ENCODE measurements at regions not wholly inside any gene's neighbourhood (a gene's known extent, or its start where the extent isn't known, plus 50 kb on each side); places are given as distances from the start of the nearest gene placed in this dataset.

DNA sequence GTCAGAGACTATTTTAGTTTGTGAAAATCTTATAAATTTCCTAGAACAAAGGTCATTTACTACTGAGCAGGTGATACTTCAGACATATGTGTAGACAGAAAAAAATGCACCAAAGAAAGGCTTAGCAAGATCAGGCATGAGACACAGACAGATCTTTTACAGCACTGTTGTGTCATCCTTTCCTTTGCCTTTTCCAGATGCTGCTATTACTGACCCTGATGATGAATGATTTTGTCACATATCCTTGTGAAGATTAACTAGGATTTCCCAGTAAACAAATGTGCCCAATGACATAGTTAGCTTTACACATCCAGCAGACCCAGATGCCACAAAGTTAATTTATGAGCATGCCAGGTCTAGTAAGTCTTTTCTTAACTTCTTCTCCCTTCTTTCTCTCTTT is 68.2 kb downstream of the DMRTA1 start:
- H3K27me3 ChIP-seq (ENCODE audit: control insufficient read depth, extremely low read depth, insufficient read depth, low read length), result no peaks in the 10 kb centered on the region
- no peaks in the 10 kb centered on the region for H3K36me3 ChIP-seq (ENCODE audit: control insufficient read depth in 2 of 2, extremely low read depth in 1 of 2, insufficient read depth in 2 of 2, low read length in 2 of 2)
- TF ChIP-seq, protein P1, sequence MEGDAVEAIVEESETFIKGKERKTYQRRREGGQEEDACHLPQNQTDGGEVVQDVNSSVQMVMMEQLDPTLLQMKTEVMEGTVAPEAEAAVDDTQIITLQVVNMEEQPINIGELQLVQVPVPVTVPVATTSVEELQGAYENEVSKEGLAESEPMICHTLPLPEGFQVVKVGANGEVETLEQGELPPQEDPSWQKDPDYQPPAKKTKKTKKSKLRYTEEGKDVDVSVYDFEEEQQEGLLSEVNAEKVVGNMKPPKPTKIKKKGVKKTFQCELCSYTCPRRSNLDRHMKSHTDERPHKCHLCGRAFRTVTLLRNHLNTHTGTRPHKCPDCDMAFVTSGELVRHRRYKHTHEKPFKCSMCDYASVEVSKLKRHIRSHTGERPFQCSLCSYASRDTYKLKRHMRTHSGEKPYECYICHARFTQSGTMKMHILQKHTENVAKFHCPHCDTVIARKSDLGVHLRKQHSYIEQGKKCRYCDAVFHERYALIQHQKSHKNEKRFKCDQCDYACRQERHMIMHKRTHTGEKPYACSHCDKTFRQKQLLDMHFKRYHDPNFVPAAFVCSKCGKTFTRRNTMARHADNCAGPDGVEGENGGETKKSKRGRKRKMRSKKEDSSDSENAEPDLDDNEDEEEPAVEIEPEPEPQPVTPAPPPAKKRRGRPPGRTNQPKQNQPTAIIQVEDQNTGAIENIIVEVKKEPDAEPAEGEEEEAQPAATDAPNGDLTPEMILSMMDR (optimal IDR thresholded peaks at IDR 0.05 in 1 of 3, IDR thresholded peaks at IDR 0.05 in 1 of 3, conservative IDR thresholded peaks at IDR 0.05 in 1 of 3; ENCODE audit: extremely low read depth in 1 of 3, insufficient read depth in 2 of 3, low read length in 3 of 3), result no peak
- TF ChIP-seq EZH2 (IDR thresholded peaks at IDR 0.05; ENCODE audit: low read length), result no peak
- H3K27ac ChIP-seq (ENCODE audit: control insufficient read depth, insufficient read depth, low read length), result no peak overlapping the region
- H4K20me1 ChIP-seq (ENCODE audit: control insufficient read depth, extremely low read depth, insufficient read depth, low read length), result no peaks in the 10 kb centered on the region
- H3K4me1 ChIP-seq (ENCODE audit: control insufficient read depth, extremely low read depth, insufficient read depth, low read length), result no peaks in the 10 kb centered on the region
- no peaks in the 10 kb centered on the region for H3K9me1 ChIP-seq (ENCODE audit: control insufficient read depth, extremely low read depth, insufficient read depth, low read length)
- no peak overlapping the region for H3K4me2 ChIP-seq (ENCODE audit: control insufficient read depth, extremely low read depth, insufficient read depth, low read depth, low read length)
- no peaks in the 10 kb centered on the region for H3K79me2 ChIP-seq (ENCODE audit: control insufficient read depth, insufficient read depth, low read length)
- no peak overlapping the region for H3K4me3 ChIP-seq (ENCODE audit: control insufficient read depth in 2 of 3, extremely low read depth in 1 of 3, insufficient read depth in 2 of 3, low read depth in 1 of 3, low read length in 3 of 3)
- no peaks in the 10 kb centered on the region for H3K9me3 ChIP-seq (ENCODE audit: control insufficient read depth, low read depth, low read length)
- FAIRE-seq, result peak; percentile 9
- H3K9ac ChIP-seq (ENCODE audit: control insufficient read depth, extremely low read depth, insufficient read depth, low read length), result no peak overlapping the region
- dilution Hi-C loops (cut with MboI; ENCODE audit: extremely low pct_ligation_motif_present, low sequenced_read_pairs), result no loop called here
- no peak overlapping the region for H2AFZ ChIP-seq (ENCODE audit: control insufficient read depth, low read length)
- DNase-seq (ENCODE audit: low read depth, low spot score), result no peak

DNA sequence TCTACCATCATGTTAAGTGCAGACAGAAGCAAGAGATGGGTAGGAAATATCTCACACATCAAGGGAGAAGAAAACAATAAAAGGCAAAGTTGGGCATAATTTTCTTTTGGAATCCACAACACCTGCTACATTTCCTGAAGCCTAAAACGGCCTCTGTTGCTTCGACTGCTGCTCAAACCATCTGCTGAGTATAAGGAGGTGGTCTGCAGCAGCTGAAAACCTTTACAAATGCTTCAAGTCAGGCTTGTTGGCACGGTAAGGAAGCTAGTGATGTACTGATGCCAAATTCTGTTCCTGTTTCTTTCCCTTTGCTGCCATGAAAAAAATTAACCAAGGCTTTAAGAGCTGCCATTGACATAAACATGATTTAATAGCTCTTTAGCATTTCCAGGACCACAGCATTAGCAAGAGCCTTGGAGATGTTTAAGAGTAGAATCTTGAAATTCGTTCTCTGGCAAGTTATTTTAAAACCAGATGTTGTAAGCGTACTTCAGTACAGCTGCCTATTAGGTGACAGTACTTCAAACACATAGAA is 75.6 kb downstream of the DMRTA1 start:
- Histone ChIP-seq H3K4me1 (ENCODE audit: control insufficient read depth, extremely low read depth, insufficient read depth, low read length) (no peaks in the 10 kb centered on the region), H3K79me2 (ENCODE audit: control insufficient read depth, insufficient read depth, low read length) (no peaks in the 10 kb centered on the region), H3K4me3 (ENCODE audit: control insufficient read depth in 2 of 3, extremely low read depth in 1 of 3, insufficient read depth in 2 of 3, low read depth in 1 of 3, low read length in 3 of 3) (no peak overlapping the region), H3K9me3 (ENCODE audit: control insufficient read depth, low read depth, low read length) (no peaks in the 10 kb centered on the region), H3K36me3 (ENCODE audit: control insufficient read depth in 2 of 2, extremely low read depth in 1 of 2, insufficient read depth in 2 of 2, low read length in 2 of 2) (no peaks in the 10 kb centered on the region), H3K4me2 (ENCODE audit: control insufficient read depth, extremely low read depth, insufficient read depth, low read depth, low read length) (no peak overlapping the region), H3K9ac (ENCODE audit: control insufficient read depth, extremely low read depth, insufficient read depth, low read length) (no peak overlapping the region), H3K27ac (ENCODE audit: control insufficient read depth, insufficient read depth, low read length) (no peak overlapping the region), H3K27me3 (ENCODE audit: control insufficient read depth, extremely low read depth, insufficient read depth, low read length) (no peaks in the 10 kb centered on the region), H3K9me1 (ENCODE audit: control insufficient read depth, extremely low read depth, insufficient read depth, low read length) (no peaks in the 10 kb centered on the region), H2AFZ (ENCODE audit: control insufficient read depth, low read length) (no peak overlapping the region), H4K20me1 (ENCODE audit: control insufficient read depth, extremely low read depth, insufficient read depth, low read length) (no peaks in the 10 kb centered on the region)
- FAIRE-seq (no peak), DNase-seq (ENCODE audit: low read depth, low spot score) (no peak)
- no peak for TF ChIP-seq EZH2 (IDR thresholded peaks at IDR 0.05; ENCODE audit: low read length)
- dilution Hi-C loops (cut with MboI; ENCODE audit: extremely low pct_ligation_motif_present, low sequenced_read_pairs), result no loop called here

GRCh38 chr9:22528485-22528884 is 81.9 kb downstream of the DMRTA1 start:
- dilution Hi-C loops (cut with MboI; ENCODE audit: extremely low pct_ligation_motif_present, low sequenced_read_pairs), result no loop called here
- Histone ChIP-seq H3K27ac (ENCODE audit: control insufficient read depth, insufficient read depth, low read length) (no peak overlapping the region), H3K4me2 (ENCODE audit: control insufficient read depth, extremely low read depth, insufficient read depth, low read depth, low read length) (no peak overlapping the region), H3K9me1 (ENCODE audit: control insufficient read depth, extremely low read depth, insufficient read depth, low read length) (no peaks in the 10 kb centered on the region), H4K20me1 (ENCODE audit: control insufficient read depth, extremely low read depth, insufficient read depth, low read length) (no peaks in the 10 kb centered on the region), H3K9ac (ENCODE audit: control insufficient read depth, extremely low read depth, insufficient read depth, low read length) (no peak overlapping the region), H3K27me3 (ENCODE audit: control insufficient read depth, extremely low read depth, insufficient read depth, low read length) (no peaks in the 10 kb centered on the region), H3K4me3 (ENCODE audit: control insufficient read depth in 2 of 3, extremely low read depth in 1 of 3, insufficient read depth in 2 of 3, low read depth in 1 of 3, low read length in 3 of 3) (no peak overlapping the region), H2AFZ (ENCODE audit: control insufficient read depth, low read length) (no peak overlapping the region), H3K79me2 (ENCODE audit: control insufficient read depth, insufficient read depth, low read length) (no peaks in the 10 kb centered on the region), H3K36me3 (ENCODE audit: control insufficient read depth in 2 of 2, extremely low read depth in 1 of 2, insufficient read depth in 2 of 2, low read length in 2 of 2) (no peaks in the 10 kb centered on the region), H3K4me1 (ENCODE audit: control insufficient read depth, extremely low read depth, insufficient read depth, low read length) (no peaks in the 10 kb centered on the region), H3K9me3 (ENCODE audit: control insufficient read depth, low read depth, low read length) (no peaks in the 10 kb centered on the region)
- DNase-seq (ENCODE audit: low read depth, low spot score), result no peak
- FAIRE-seq, result no peak
- no peak for TF ChIP-seq EZH2 (IDR thresholded peaks at IDR 0.05; ENCODE audit: low read length)
- TF ChIP-seq, protein P1 (optimal IDR thresholded peaks at IDR 0.05 in 1 of 3, IDR thresholded peaks at IDR 0.05 in 1 of 3, conservative IDR thresholded peaks at IDR 0.05 in 1 of 3; ENCODE audit: extremely low read depth in 1 of 3, insufficient read depth in 2 of 3, low read length in 3 of 3), result no peak
